ENCODE measurements at regions not wholly inside any gene's neighbourhood (a gene's known extent, or its start where the extent isn't known, plus 50 kb on each side); places are given as distances from the start of the nearest gene placed in this dataset.

DNA sequence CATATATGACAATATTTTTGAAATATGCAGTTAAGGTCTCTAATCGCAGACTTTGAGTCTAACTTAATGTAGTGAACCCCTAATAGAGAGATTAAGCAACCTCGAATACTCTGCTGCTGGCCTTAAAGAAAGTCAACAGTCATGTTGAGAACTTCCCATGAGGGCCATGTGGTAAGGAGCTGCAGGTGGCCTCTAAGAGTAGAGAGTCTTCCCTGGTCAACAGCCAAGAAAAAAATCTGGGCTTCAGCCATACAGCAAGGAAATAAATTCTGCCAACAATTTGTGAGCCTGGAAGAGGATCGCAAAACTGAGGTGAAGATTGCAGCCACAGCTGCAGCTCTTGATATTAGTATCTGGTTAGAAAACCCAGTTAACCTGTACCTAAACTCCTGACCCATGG, 935.2 kb upstream of the TYRP1 start:
- no peak for DNase-seq

DNA sequence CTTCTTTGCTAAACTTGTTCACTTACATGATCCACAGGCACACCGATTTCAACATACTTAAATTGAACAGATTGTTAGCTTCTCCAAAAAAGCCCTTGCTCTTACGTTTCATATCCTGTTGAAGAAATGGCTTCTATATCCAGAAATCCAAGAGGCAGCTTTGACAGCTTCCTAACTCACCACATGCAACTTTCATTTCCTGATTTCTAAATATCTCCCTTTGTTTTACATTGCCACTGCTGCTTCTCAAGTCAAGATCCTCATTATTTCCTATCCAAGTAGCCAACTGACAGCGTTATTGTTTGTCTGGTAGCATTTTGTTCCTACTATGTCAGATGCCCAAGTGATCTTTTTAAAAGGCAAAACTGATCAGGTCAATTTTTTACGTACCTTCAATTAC, 913.2 kb upstream of the TYRP1 start:
- DNase-seq: no peak

DNA sequence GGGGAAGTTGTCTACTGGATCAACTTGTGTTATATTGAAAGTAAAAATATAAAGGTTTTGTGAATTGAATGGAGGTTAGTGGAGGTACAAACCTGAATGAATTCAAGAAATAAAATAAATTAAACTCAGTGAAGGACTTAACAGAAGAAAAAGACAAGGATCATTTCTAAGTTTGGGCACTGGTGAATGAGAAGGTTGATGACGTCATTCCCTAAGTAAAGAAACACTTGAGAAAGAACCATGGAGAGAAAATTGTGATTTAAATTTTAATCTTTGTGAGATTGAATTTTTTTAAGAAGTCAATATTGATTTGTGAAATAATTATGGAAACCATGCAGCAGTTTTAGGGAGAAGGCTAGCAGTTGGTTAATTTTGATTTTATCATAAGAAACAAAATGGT, 900.3 kb upstream of the TYRP1 start:
- DNase-seq: no peak

- no peak for DNase-seq
Observed at GRCh38 chr9:11794984-11795383, 898.2 kb upstream of the TYRP1 start.

- DNase-seq: no peak
Observed at GRCh38 chr9:11805969-11806368, 887.2 kb upstream of the TYRP1 start.

GRCh38 chr9:11821306-11821975, 871.7 kb upstream of the TYRP1 start:
- no peak for DNase-seq

- DNase-seq: no peak
Observed at GRCh38 chr9:11828201-11828600, 865.0 kb upstream of the TYRP1 start.

DNA sequence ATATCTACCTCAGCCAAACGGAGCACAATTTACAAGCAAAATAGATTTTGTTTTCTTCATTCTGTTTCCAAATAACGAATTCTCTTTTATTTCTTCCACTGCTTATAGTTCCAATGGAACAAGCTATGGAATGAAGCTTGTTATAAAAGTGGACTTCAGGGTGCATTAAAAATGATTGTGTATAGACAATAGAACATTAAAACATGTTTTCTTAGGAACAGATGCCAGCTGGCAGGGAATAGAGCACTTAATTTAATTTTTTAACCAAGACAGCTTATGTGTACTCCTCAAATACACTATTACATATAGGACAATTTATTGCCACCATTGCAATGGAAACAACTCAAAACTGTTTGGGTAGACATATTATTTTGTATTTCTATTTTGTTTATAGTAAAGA, 860.1 kb upstream of the TYRP1 start:
- DNase-seq: no peak

DNA sequence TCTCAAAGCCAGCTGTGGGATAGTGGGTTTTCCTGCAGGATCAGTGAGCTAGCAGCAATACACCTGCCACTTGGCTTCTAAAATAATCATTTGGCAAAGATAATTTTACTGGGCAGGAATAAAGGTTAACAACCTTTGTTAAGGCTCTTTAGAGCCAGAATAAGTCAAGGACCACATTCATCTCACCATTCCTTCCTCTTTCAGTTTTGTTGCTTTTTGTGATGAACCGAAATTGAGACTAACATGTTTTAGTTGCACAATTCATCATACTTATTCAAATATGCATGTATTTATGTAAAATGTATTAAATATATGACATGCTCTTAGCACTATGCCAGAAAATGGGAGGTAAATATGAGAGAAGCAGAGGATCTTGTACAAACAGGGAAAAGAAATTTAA, 824.4 kb upstream of the TYRP1 start:
- no peak for DNase-seq

- DNase-seq: peak; percentile 10
Observed at GRCh38 chr9:11871852-11872251, 821.3 kb upstream of the TYRP1 start.

DNA sequence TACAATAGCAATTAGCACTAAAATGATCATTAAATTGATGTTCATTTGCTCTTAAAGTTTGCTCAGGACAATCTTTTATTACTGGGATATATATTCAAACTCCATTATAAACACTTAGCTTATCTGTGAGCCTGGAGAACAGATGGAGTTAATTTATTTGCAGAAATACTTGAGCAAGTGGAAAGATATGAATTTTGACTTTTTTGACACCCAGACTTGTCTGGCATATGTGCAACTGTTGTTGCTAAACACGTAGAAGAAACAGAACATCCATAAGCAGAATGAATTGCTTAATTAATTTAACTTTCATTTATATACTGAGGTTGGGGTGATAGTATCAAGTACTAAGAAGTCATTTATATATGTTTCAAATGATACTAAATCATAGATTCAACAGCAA, 820.7 kb upstream of the TYRP1 start:
- no peak for DNase-seq

DNA sequence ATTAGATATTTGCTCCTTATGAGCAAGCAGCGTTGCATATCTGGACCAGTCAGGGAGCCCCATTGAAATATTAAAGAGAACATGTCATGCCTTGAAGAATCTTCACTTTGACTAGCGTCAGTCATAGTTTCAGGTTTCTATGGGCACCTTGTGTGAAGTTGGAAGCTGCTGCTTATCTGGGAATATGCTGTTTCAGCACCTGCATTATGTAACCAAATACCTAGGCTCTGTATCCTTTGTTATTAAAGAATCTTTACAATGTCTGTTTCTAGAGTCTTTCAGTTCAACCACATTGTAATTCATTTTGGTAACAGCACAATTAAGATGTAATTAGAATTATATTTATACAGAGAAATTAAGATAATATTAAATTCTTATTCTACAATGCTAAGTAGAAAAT, 818.8 kb upstream of the TYRP1 start:
- DNase-seq: no peak

- no peak for DNase-seq
Observed at GRCh38 chr9:11892401-11892800, 800.8 kb upstream of the TYRP1 start.

DNA sequence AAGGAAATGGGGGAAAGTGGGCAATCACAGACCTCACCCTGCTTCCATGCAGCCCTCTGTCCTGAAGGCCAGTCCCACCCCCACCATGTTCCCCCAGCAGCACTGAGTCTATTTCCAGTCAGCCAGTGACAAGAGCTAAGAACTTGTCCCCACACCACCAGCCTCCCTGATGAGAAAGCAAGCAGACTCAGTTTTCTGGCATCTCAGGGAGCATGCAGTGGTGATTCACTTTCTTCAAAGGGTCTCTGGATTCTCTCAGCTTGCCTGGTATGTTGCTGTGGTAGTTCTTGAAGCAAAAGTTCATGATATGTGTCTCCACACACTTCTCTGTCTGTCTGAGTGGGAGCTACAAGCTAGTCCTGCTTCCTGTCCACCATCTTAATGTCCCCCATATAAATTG, 799.9 kb upstream of the TYRP1 start:
- no peak for DNase-seq

DNA sequence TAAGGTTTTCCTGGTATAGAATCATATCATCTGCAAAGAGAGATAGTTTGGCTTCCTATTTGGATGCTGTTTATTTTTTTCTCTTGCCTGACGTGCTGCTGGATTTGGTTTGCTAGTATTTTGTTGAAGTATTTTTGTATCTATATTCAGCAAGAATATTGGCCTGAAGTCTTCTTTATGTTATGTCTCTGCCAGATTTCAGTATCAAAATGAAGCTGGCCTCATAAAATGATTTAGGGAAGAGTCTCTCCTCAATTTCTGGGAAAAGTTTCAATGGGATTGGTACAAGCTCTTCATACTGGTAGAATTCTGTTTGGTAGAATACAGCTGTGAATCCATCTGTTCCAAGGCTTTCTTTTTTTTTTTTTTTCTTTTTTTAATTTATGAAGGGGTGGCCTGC, 799.0 kb upstream of the TYRP1 start:
- DNase-seq: no peak

GRCh38 chr9:11902610-11903009, 790.6 kb upstream of the TYRP1 start:
- no peak for DNase-seq

DNA sequence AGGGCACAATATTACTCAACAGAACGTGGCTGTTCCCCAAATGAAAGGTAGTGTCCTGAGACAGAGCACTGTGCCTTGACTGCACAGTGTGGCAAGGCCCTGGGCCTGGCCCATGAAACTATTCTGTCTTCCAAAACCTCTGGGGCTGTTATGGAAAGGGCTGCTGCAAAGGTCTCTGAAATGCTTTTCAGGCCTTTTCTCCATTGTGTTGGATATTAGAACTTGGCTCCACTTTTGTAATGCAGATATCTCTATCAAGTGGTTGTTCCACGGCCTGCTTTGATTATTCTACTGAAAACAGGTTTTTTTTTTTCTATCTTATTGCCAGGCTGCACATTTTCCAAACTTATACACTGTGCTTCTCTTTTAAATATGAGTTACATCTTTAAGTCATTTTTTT, 777.5 kb upstream of the TYRP1 start:
- no peak for DNase-seq

GRCh38 chr9:11928871-11929321, 764.3 kb upstream of the TYRP1 start:
- no peak for DNase-seq

GRCh38 chr9:11931109-11931508, 762.1 kb upstream of the TYRP1 start:
- DNase-seq: no peak

DNA sequence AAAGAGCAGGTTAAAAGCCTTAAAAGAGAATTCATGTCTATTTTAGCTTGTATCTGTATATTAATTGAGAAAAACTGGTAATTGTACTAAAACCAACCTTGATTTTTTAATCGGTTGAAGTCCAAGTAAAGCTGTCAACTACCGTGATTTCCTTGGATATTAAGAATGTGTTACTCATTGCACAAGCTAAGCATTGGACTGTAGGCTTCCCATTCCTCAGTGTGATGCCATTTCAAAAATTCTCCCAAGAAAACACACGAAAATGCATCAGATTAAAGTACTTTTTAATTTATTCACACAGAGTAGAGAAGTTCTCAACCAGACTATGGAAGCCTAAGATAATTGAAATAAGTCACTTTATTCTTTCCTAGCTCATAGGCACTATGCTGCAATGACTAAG, 761.4 kb upstream of the TYRP1 start:
- DNase-seq: no peak

- peak; percentile 2 for DNase-seq
Observed at GRCh38 chr9:11933926-11934325, 759.3 kb upstream of the TYRP1 start.

- DNase-seq: no peak
Observed at GRCh38 chr9:11946531-11946930, 746.7 kb upstream of the TYRP1 start.

DNA sequence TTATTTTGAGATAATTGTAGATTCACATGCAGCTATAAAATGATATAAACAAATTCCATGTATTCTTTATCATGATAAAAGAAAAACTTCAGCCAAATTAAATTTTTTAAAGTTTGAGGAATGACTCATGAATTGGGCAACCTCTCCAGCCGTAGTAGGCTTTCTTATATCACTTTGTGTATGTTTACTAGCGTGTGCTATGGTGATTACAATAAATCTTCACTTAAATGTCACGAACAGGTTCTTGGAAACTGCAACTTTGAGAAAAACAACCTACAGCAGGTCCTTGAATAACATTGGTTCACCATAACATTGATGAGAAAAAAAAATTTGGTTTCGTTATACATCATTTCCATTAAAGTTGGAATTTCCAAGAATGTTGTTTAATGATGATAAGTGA, 730.9 kb upstream of the TYRP1 start:
- DNase-seq: no peak

DNA sequence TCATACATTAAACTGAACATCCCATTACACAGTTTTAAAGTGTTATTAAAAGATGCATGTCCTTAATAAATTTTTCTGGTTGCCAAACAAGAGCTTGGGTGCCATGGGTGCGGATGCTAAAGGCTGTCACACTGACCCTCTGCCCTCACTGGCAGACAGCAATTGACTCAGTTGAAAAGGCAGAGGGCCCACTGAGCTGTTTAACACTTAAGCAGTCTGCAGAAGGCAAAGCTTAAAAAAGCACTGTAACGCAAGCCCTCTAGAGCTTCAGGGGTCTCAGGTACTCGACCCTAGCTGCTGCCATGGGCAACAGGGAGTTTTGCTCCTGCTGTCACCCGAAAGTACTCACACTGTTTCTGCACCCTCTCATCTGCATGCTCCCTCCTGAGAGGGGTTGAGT, 726.4 kb upstream of the TYRP1 start:
- no peak for DNase-seq

DNA sequence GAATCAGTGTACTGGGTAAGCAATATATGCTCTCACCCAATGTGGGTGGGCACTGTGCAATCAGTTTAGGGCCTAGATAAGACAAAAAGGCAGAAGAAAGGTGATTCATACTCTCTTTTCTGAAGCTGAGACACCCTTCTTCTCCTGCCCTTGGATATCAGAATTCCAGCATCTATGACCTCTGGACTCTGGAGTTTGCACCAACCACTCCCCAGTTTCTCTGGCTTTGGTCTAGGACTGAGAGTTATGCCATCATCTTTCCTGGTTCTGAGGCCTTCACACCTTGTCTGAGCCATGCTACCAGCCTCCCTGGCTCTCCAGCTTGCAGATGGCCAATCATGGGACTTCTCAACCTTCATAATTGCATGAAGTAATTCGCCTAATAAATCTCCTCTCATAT, 724.6 kb upstream of the TYRP1 start:
- DNase-seq: no peak

- no peak for DNase-seq
Observed at GRCh38 chr9:11973011-11973410, 720.2 kb upstream of the TYRP1 start.
